ENCODE measurements at regions not wholly inside any gene's neighbourhood (a gene's known extent, or its start where the extent isn't known, plus 50 kb on each side); places are given as distances from the start of the nearest gene placed in this dataset.

GRCh38 chr9:108786901-108787689 is 68.7 kb downstream of the ACTL7B start:
- TF ChIP-seq POLR2AphosphoS5 (IDR thresholded peaks at IDR 0.05) (no peak), POLR2A (IDR thresholded peaks at IDR 0.05) (no peak)

Data from transverse colon (tissue), 3 donors.